Esophagus muscularis mucosa (tissue), 4 donors: ENCODE measurements at regions not wholly inside any gene's neighbourhood (a gene's known extent, or its start where the extent isn't known, plus 50 kb on each side); places are given as distances from the start of the nearest gene placed in this dataset.

Source experiments
- DNase-seq: peaks from one replicate; pipeline ENCODE4 v3.0.0-alpha.2; 2017; ENCODE audit errors: extremely low spot score
- H3K27ac ChIP-seq, 4 donors: fragments of 200-600 bp; sonication (generic); replicated peaks in 1 of 4; 1 replicate in 3 of 4; 2 replicates in 1 of 4; pipeline ENCODE4 v1.5.1; 2016 to 2019; ENCODE audit warnings: mild to moderate bottlenecking in 1 of 4
- H3K27me3 ChIP-seq, 4 donors: fragments of 200-600 bp; sonication (generic); one replicate each; pipeline versions ENCODE4 v1.5.1 to v1.6.0; 2016 to 2019
- H3K36me3 ChIP-seq, 4 donors: fragments of 200-600 bp; sonication (generic); one replicate each; pipeline ENCODE4 v1.5.1; 2016 to 2019
- H3K4me1 ChIP-seq, 4 donors: fragments of 200-600 bp; sonication (generic); one replicate each; pipeline ENCODE4 v1.5.1; 2016 to 2019
- H3K4me3 ChIP-seq, 4 donors: fragments of 200-600 bp; sonication (generic); 1 replicate in 2 of 4; 2 replicates in 2 of 4; pipeline ENCODE4 v1.5.1; 2016 to 2019; ENCODE audit warnings: mild to moderate bottlenecking in 4 of 4, moderate library complexity in 1 of 4
- H3K9me3 ChIP-seq, 4 donors: fragments of 200-600 bp; sonication (generic); 1 replicate in 3 of 4; 2 replicates in 1 of 4; pipeline ENCODE4 v1.5.1; 2016 to 2019
- EP300 ChIP-seq: sonication (generic); formaldehyde crosslinking; IDR thresholded peaks from one replicate; pipeline ENCODE4 v1.6.1; 2017; ENCODE audit warnings: antibody characterized with exemption
- POLR2A ChIP-seq: fragments of 450-650 bp; IDR thresholded peaks from one replicate; pipeline ENCODE4 v1.6.1; 2017; ENCODE audit warnings: antibody characterized with exemption, moderate library complexity, mild to moderate bottlenecking, low read depth
- POLR2AphosphoS5 ChIP-seq, 2 donors: sonication (generic); formaldehyde crosslinking; IDR thresholded peaks; one replicate each; pipeline ENCODE4 v1.6.1; 2017; ENCODE audit warnings: antibody characterized with exemption in 2 of 2
- WGBS: methylation state at CpG from one replicate; pipeline ENCODE4 v1.1.5; 2018; 5-methylcytosine and 5-hydroxymethylcytosine counted together
- intact Hi-C: fragments of 100-400 bp; cut with DNase I; formaldehyde crosslinking; loops from one replicate; pipeline ENCODE4 v1.15.1; 2023
- TF ChIP-seq, protein P1 (sequence below), 3 experiments: fragments of 200-600 bp in 2 of 3; fragments of 450-650 bp in 1 of 3; sonication (generic) in 2 of 3; IDR thresholded peaks; one replicate each; pipeline ENCODE4 v1.5.1; 2017 to 2019; ENCODE audit warnings: antibody characterized with exemption in 3 of 3, mild to moderate bottlenecking in 2 of 3, moderate library complexity in 1 of 3

GRCh38 chr2:52079602-52080001 is 1047.7 kb upstream of the NRXN1 start:
- no peaks in the 10 kb centered on the region for H3K4me1 ChIP-seq
- H3K36me3 ChIP-seq: no peaks in the 10 kb centered on the region
- intact Hi-C loops: no loop called here
- no peak overlapping the region for H3K4me3 ChIP-seq
- no peaks in the 10 kb centered on the region for H3K27me3 ChIP-seq
- H3K9me3 ChIP-seq: no peaks in the 10 kb centered on the region
- H3K27ac ChIP-seq: no peak overlapping the region
- TF ChIP-seq POLR2AphosphoS5 (IDR thresholded peaks at IDR 0.05) (no peak), POLR2A (no peak), EP300 (no peak)
- TF ChIP-seq, protein P1, sequence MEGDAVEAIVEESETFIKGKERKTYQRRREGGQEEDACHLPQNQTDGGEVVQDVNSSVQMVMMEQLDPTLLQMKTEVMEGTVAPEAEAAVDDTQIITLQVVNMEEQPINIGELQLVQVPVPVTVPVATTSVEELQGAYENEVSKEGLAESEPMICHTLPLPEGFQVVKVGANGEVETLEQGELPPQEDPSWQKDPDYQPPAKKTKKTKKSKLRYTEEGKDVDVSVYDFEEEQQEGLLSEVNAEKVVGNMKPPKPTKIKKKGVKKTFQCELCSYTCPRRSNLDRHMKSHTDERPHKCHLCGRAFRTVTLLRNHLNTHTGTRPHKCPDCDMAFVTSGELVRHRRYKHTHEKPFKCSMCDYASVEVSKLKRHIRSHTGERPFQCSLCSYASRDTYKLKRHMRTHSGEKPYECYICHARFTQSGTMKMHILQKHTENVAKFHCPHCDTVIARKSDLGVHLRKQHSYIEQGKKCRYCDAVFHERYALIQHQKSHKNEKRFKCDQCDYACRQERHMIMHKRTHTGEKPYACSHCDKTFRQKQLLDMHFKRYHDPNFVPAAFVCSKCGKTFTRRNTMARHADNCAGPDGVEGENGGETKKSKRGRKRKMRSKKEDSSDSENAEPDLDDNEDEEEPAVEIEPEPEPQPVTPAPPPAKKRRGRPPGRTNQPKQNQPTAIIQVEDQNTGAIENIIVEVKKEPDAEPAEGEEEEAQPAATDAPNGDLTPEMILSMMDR (IDR thresholded peaks at IDR 0.05): no peak
- no peak for DNase-seq
- 80% methylated on average over 2 of the region's 2 CpGs for WGBS

DNA sequence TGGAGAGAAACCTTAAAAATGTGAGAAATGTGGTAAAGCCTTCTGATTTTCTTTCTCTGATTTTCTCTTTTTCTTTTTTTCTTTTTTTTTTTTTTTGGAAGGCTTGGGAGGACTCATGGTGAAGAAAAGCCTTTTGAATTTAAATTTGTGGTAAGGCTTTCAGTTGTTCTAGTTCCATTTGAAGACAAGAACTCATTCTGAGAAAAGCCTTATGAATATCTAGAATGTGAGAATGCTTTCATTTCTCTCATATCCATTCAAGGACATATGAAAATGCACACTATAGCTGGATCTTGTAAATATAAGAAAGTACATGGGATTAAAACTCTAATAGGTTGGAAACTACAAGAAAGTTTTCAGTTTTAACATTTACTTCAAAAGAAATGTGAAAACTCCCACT is 1045.2 kb upstream of the NRXN1 start:
- DNase-seq: no peak
- no peaks in the 10 kb centered on the region for H3K9me3 ChIP-seq
- intact Hi-C loops: no loop called here
- no peaks in the 10 kb centered on the region for H3K27me3 ChIP-seq
- TF ChIP-seq, protein P1 (IDR thresholded peaks at IDR 0.05): no peak
- TF ChIP-seq POLR2A: no peak
- no peak for TF ChIP-seq EP300
- no peak for TF ChIP-seq POLR2AphosphoS5 (IDR thresholded peaks at IDR 0.05)
- H3K27ac ChIP-seq: no peak overlapping the region
- H3K4me1 ChIP-seq: no peaks in the 10 kb centered on the region
- no peaks in the 10 kb centered on the region for H3K36me3 ChIP-seq
- H3K4me3 ChIP-seq: no peak overlapping the region

DNA sequence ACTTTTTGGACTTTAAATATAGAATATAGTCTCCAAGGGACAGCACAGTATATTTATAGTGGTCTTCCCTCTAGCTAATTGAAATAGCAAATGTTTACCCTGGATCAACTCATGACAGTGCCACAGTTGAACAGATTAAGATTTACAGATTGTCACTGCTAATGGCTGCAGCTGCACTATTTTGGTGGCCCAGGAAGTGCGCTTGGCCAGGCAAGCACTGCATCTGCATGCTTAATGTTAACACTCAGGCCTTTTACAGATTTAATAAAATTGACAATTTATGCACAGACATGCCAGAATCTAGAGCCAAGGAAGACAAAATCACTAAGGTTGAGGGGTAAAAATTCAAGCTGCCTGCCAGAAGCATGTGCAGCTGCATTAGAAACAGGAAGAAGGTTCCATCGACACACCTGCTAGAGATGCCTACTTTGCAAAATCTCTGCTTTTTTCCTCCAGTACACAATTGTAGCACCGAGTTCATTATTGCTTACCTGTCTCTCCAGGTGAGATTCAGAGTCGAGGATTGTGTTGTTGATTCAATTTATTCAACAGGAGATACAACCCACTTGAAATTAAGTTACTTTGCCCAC is 1042.3 kb upstream of the NRXN1 start:
- DNase-seq: no peak
- Histone ChIP-seq H3K9me3 (no peaks in the 10 kb centered on the region), H3K4me1 (no peaks in the 10 kb centered on the region), H3K36me3 (no peaks in the 10 kb centered on the region), H3K27me3 (no peaks in the 10 kb centered on the region), H3K4me3 (no peak overlapping the region), H3K27ac (no peak overlapping the region)
- 81% methylated on average over 4 of the region's 4 CpGs for WGBS
- intact Hi-C loops: no loop called here
- TF ChIP-seq EP300 (no peak), POLR2AphosphoS5 (IDR thresholded peaks at IDR 0.05) (no peak), POLR2A (no peak)
- TF ChIP-seq, protein P1 (IDR thresholded peaks at IDR 0.05): no peak

GRCh38 chr2:52072949-52073348 is 1041.0 kb upstream of the NRXN1 start:
- intact Hi-C loops: no loop called here
- Histone ChIP-seq H3K4me3 (no peak overlapping the region), H3K27ac (no peak overlapping the region), H3K36me3 (no peaks in the 10 kb centered on the region), H3K9me3 (no peaks in the 10 kb centered on the region), H3K4me1 (no peaks in the 10 kb centered on the region), H3K27me3 (no peaks in the 10 kb centered on the region)
- DNase-seq: no peak
- WGBS: 62% methylated on average over 2 of the region's 2 CpGs
- TF ChIP-seq POLR2A (no peak), POLR2AphosphoS5 (IDR thresholded peaks at IDR 0.05) (no peak), EP300 (no peak)
- TF ChIP-seq, protein P1 (IDR thresholded peaks at IDR 0.05): no peak

DNA sequence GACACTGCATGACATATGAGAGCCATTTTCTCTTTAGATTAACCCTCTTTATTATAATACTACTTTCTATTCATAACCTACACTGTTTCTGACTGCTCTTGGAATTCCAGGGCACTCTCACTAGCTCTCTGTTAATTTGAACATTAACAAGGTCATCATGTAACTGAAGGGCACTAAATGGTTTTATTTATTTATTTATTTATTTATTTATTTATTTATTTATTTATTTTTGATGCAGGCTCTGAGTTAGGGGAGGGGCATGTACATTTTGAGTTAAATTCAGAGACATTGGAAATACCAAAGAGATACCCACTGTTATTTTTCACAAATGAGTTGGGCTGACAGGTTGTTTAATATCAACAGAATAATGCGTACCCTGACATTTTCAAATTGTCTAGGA is 1038.7 kb upstream of the NRXN1 start:
- Histone ChIP-seq H3K9me3 (no peaks in the 10 kb centered on the region), H3K36me3 (no peaks in the 10 kb centered on the region), H3K4me3 (no peak overlapping the region), H3K27ac (no peak overlapping the region), H3K4me1 (no peaks in the 10 kb centered on the region), H3K27me3 (no peaks in the 10 kb centered on the region)
- TF ChIP-seq EP300: no peak
- TF ChIP-seq, protein P1 (IDR thresholded peaks at IDR 0.05): no peak
- TF ChIP-seq POLR2A: no peak
- intact Hi-C loops: no loop called here
- WGBS: 97% methylated on average over 1 of the region's 1 CpG
- no peak for DNase-seq
